ENCODE measurements at regions not wholly inside any gene's neighbourhood (a gene's known extent, or its start where the extent isn't known, plus 50 kb on each side); places are given as distances from the start of the nearest gene placed in this dataset.

DNA sequence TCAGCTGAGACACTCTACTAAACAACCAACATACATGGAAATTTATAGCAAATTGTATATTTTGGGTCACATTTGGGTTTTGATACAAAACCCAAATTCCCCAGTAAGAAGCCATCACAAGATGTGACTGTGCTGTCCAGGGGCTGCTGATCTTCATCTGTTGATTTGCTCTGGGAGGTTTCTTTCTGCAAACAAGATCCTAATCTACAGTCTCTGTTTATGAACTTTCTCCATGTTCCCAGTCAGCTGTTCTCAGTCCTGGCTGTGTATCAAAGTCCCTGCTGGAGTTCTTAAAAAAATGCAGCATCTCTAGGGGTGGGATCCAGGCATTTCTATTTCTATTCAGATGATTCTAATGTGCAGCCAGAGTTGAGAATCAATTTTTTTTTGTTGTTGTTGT, 85.1 kb downstream of the ATP23 start:
- H3K27me3 Mint-ChIP-seq (ENCODE audit: low read depth in 2 of 2) = peaks cover 8 to 18% of the 10 kb centered on the region in 2 donors
- H3K36me3 ChIP-seq (ENCODE audit: control insufficient read depth, insufficient read depth, low read length) = no peaks in the 10 kb centered on the region
- no peak for DNase-seq
- no peaks in the 10 kb centered on the region for H3K36me3 Mint-ChIP-seq
- intact Hi-C loops (cut with micrococcal nuclease) = no loop called here
- no peaks in the 10 kb centered on the region for H3K27me3 ChIP-seq (ENCODE audit: control insufficient read depth, insufficient read depth, low read length)
- H3K4me3 ChIP-seq (ENCODE audit: low read length) = no peak overlapping the region
- H3K4me1 ChIP-seq (ENCODE audit: control insufficient read depth, insufficient read depth, low read length) = no peaks in the 10 kb centered on the region
- H3K27ac ChIP-seq (ENCODE audit: low read length) = no peak overlapping the region
- peaks cover 3 to 6% of the 10 kb centered on the region in 2 donors for H3K9me3 Mint-ChIP-seq
- no peaks in the 10 kb centered on the region for H3K9me3 ChIP-seq (ENCODE audit: control insufficient read depth, insufficient read depth, low read length)
- no peak overlapping the region for H3K4me3 Mint-ChIP-seq
- no peak for ATAC-seq
- TF ChIP-seq, protein P1, sequence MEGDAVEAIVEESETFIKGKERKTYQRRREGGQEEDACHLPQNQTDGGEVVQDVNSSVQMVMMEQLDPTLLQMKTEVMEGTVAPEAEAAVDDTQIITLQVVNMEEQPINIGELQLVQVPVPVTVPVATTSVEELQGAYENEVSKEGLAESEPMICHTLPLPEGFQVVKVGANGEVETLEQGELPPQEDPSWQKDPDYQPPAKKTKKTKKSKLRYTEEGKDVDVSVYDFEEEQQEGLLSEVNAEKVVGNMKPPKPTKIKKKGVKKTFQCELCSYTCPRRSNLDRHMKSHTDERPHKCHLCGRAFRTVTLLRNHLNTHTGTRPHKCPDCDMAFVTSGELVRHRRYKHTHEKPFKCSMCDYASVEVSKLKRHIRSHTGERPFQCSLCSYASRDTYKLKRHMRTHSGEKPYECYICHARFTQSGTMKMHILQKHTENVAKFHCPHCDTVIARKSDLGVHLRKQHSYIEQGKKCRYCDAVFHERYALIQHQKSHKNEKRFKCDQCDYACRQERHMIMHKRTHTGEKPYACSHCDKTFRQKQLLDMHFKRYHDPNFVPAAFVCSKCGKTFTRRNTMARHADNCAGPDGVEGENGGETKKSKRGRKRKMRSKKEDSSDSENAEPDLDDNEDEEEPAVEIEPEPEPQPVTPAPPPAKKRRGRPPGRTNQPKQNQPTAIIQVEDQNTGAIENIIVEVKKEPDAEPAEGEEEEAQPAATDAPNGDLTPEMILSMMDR (IDR thresholded peaks at IDR 0.05) = no peak
- H3K4me1 Mint-ChIP-seq = no peaks in the 10 kb centered on the region
- no peak overlapping the region for H3K27ac Mint-ChIP-seq

DNA sequence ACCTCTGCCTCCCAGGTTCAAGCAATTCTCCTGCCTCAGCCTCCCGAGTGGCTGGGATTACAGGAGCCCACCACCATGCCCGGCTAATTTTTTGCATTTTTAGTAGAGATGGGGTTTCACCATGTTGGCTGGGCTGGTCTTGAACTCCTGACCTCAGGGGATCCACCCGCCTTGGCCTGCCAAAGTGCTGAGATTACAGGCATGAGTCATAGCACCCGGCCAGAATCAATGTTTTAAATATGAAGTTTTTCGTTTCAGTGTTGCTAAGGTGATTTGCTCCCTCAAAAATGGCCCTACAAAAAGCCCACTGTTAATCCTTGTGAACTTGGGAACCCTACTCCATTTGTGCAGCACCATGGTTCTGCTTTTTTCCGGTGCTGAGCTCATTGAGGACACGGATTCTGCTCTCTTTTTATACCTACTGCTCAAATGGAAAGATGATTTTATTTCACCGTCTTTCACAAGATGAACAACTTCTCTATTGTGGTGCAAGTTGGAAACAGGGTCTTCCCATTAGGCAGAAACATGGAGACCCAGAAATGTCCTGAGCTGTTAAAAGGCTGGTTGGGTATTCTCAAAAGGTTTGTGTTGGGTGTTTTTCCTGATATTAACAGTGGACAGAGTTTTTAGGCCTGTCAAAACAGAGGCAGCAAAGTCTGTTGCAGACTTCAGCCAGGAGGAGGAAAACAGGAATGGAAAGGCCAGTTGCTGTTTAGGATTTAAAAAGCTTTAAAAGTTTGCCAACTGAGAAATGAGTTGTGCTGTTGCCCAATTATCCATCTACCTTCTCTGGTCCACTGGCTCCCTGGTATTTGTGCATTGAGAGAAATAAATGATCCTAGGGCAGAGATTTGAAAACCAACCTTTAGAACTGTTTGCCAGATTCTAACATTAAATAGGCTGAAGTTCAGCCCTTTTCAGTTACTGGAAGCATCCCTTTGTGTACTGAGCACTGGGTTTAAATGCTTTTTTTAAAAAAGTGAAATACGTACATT, 85.8 kb downstream of the ATP23 start:
- H3K36me3 Mint-ChIP-seq = no peaks in the 10 kb centered on the region
- Histone ChIP-seq H3K27me3 (ENCODE audit: control insufficient read depth, insufficient read depth, low read length) (no peaks in the 10 kb centered on the region), H3K36me3 (ENCODE audit: control insufficient read depth, insufficient read depth, low read length) (no peaks in the 10 kb centered on the region), H3K4me3 (ENCODE audit: low read length) (no peak overlapping the region), H3K27ac (ENCODE audit: low read length) (no peak overlapping the region), H3K4me1 (ENCODE audit: control insufficient read depth, insufficient read depth, low read length) (no peaks in the 10 kb centered on the region), H3K9me3 (ENCODE audit: control insufficient read depth, insufficient read depth, low read length) (no peaks in the 10 kb centered on the region)
- no peak overlapping the region for H3K27ac Mint-ChIP-seq
- no peaks in the 10 kb centered on the region for H3K4me1 Mint-ChIP-seq
- ATAC-seq (no peak), DNase-seq (no peak)
- H3K27me3 Mint-ChIP-seq (ENCODE audit: low read depth in 2 of 2) = peaks cover 3 to 10% of the 10 kb centered on the region in 2 donors
- H3K4me3 Mint-ChIP-seq = no peak overlapping the region
- intact Hi-C loops (cut with micrococcal nuclease) = no loop called here
- TF ChIP-seq, protein P1 (IDR thresholded peaks at IDR 0.05) = no peak
- WGBS (ENCODE audit: insufficient coverage) = 71% methylated on average over 8 of the region's 9 CpGs
- peaks cover 0 to 4% of the 10 kb centered on the region in 2 donors for H3K9me3 Mint-ChIP-seq

DNA sequence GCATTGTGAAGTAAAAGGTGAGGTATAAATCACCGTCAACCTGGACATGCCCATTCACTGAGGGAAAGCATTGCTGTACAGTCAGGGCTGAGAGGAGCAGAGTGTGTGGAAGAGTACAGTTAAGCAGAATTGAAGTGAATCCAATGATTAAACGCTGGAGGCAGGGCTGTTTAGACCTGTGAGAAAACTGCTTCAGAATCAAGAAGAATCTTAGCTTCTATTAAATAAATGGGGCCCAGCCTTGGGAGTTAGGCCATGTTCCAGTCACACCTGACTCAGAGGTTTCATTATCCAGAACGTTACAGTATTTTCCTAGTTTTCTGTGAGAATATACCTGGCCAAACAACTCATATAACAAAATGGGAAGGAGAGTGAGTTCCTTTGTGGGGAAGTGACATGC, 86.9 kb downstream of the ATP23 start:
- no peak for ATAC-seq
- intact Hi-C loops (cut with micrococcal nuclease) = no loop called here
- 86% methylated on average over 2 of the region's 3 CpGs for WGBS (ENCODE audit: insufficient coverage)

More for the DNA sequence above, 86.9 kb downstream of the ATP23 start:
- H3K4me1 Mint-ChIP-seq = no peaks in the 10 kb centered on the region
- no peak overlapping the region for H3K27ac Mint-ChIP-seq
- peaks cover 0 to 4% of the 10 kb centered on the region in 2 donors for H3K9me3 Mint-ChIP-seq
- H3K9me3 ChIP-seq (ENCODE audit: control insufficient read depth, insufficient read depth, low read length) = no peaks in the 10 kb centered on the region
- no peak overlapping the region for H3K4me3 ChIP-seq (ENCODE audit: low read length)
- H3K4me1 ChIP-seq (ENCODE audit: control insufficient read depth, insufficient read depth, low read length) = no peaks in the 10 kb centered on the region
- H3K27me3 Mint-ChIP-seq (ENCODE audit: low read depth in 2 of 2) = peaks cover 3 to 8% of the 10 kb centered on the region in 2 donors
- no peak for DNase-seq
- no peak overlapping the region for H3K4me3 Mint-ChIP-seq
- TF ChIP-seq, protein P1 (IDR thresholded peaks at IDR 0.05) = no peak
- no peak overlapping the region for H3K27ac ChIP-seq (ENCODE audit: low read length)
- H3K36me3 Mint-ChIP-seq = no peaks in the 10 kb centered on the region
- no peaks in the 10 kb centered on the region for H3K27me3 ChIP-seq (ENCODE audit: control insufficient read depth, insufficient read depth, low read length)
- H3K36me3 ChIP-seq (ENCODE audit: control insufficient read depth, insufficient read depth, low read length) = no peaks in the 10 kb centered on the region

Measured in natural killer cell (primary cell).